HFF-Myc (cell line): ENCODE measurements at regions not wholly inside any gene's neighbourhood (a gene's known extent, or its start where the extent isn't known, plus 50 kb on each side); places are given as distances from the start of the nearest gene placed in this dataset.

Experiments used
- DNase-seq: peaks from one replicate; pipeline ENCODE4 v3.0.0-alpha.2; 2011; ENCODE audit warnings: low read depth; ENCODE audit errors: extremely low read depth
- H3K4me3 ChIP-seq: replicated peaks from 2 replicates; pipeline ENCODE4 v1.5.1; 2011; ENCODE audit warnings: low read depth, mild to moderate bottlenecking, control low read depth, low read length
- TF ChIP-seq, protein P1 (sequence below): IDR thresholded peaks from 2 replicates; pipeline ENCODE4 v1.5.1; 2012; ENCODE audit warnings: mild to moderate bottlenecking, low read depth, low read length, control low read depth; ENCODE audit errors: missing control alignments

DNA sequence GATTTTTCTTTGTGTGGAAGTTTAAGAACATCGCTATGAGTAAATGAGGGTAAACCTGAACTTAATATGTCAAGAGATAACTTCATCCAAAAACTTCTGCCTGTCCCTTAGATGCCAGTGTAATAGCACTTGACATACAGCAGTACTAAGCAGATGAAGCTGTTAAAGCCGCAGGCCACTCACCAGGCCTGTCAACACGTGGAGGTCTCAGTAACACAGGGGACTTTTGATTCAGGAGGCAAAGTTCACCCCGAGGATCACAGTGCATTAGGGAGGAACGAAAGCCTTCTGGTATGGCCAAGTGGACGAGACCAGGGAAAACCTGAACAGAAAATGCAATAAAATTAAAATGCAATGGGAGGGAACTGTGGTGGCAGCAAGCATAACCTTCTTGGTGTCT, 235.7 kb downstream of the CHD9NB start:
- TF ChIP-seq, protein P1, sequence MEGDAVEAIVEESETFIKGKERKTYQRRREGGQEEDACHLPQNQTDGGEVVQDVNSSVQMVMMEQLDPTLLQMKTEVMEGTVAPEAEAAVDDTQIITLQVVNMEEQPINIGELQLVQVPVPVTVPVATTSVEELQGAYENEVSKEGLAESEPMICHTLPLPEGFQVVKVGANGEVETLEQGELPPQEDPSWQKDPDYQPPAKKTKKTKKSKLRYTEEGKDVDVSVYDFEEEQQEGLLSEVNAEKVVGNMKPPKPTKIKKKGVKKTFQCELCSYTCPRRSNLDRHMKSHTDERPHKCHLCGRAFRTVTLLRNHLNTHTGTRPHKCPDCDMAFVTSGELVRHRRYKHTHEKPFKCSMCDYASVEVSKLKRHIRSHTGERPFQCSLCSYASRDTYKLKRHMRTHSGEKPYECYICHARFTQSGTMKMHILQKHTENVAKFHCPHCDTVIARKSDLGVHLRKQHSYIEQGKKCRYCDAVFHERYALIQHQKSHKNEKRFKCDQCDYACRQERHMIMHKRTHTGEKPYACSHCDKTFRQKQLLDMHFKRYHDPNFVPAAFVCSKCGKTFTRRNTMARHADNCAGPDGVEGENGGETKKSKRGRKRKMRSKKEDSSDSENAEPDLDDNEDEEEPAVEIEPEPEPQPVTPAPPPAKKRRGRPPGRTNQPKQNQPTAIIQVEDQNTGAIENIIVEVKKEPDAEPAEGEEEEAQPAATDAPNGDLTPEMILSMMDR, result no peak
- no peak for DNase-seq
- H3K4me3 ChIP-seq, result no peak overlapping the region

DNA sequence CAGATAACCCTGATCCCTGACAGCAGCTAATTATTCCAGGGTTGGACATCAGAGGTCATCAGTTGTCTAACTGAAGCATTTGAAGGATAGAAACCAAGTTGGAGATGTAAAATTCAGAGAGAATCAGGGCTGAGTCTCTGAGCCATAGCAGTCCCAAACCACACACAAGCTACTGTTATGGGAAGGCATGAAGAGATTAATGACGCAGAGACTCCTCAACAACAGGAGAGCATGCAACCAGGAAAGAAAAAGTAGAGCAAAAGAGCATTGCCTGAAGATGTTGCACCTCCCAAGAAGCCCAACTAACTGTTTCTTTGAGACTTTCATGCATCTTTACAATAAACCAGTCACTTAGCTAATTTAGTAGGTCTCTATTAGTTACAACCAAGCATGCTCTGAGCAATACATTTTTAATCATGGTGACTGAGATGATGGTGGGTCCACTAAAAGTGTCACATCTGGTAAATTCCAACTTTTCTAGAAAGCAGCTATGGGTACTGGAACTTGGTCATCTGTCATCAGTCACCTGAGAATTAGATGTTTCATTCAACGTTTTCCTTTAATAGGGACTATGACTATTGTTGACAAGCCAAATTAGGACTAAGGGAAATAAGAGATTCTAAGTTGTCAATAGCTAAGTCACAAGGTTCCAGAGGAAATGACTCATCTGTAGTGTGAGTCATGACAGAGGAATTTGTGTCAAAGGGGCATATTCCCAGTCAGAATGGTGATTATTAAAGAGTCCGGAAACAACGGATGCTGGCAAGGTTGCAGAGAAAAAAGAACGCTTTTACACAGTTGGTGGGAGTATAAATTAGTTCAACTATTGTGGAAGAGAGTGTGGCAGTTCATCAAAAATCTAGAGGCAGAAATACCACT, 239.8 kb downstream of the CHD9NB start:
- peak; percentile 48 for DNase-seq
- no peak overlapping the region for H3K4me3 ChIP-seq
- TF ChIP-seq, protein P1, result no peak

DNA sequence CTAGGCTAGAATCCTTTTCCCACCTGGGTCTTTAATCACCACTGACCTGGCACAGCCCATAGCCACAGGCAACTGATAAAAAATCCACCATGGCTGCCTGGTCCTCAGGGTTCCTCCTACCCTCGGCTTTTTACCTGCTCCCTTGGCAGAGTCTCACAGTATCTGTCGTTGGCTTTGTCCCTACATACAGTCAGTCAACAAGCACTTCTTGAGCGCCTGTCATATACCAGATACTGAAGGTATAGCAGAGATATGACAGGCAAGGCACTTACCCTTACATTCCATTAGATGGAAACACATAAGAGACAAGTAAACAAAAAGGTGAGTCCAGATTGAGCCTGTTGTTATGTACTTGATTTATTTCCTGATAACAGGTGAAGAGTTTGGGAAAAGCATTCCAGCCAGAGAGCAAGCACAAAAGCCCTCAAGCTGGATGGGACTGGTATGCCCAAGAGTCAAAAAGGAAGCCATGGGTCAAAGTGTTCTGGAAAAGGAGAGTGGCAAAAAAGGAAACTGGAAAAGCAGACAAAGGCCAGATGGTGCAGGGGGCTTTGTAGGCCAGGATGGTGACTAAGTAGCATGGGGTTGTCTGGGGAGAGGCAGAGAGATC, 247.0 kb downstream of the CHD9NB start:
- DNase-seq, result no peak
- no peak overlapping the region for H3K4me3 ChIP-seq
- TF ChIP-seq, protein P1, result no peak

DNA sequence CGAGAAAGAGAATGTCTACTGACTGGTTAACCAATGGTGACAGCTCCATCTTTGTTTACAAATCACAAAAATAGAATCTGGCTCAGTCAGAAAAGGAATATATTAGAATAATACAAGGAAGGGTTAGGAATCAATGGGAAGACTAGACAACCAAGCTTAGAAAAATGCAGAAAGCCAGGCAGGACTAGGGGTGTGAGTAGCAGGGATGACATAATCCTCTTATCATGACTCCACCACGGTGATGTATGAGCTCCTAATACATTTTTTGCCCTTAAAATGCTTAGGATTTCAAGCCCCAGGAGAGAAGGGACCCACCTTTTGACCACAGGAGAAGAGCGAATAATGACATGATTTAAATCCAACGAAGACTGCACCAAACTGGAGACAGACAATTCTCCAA, 252.3 kb downstream of the CHD9NB start:
- no peak for DNase-seq
- TF ChIP-seq, protein P1, result no peak
- no peak overlapping the region for H3K4me3 ChIP-seq

DNA sequence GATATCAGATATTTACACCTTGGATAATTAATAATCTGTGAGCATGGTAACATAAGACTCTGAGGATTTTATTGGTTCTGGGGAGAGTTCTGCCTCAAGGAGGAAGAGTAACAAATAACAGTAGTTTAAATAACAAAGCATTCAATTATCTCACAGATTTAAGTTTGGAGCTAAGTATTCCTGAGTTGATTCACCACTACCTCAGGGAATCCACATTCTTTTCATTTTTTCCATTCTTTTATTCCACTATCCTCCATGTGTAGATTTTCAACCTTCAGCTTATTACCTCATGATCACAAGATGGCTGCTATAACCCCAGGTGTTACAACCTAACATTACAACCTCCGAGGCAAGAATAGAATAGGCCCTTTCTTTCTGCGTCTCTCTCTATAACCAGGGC, 252.2 kb upstream of the TOX3 start:
- TF ChIP-seq, protein P1, result no peak
- no peak overlapping the region for H3K4me3 ChIP-seq
- DNase-seq, result no peak

DNA sequence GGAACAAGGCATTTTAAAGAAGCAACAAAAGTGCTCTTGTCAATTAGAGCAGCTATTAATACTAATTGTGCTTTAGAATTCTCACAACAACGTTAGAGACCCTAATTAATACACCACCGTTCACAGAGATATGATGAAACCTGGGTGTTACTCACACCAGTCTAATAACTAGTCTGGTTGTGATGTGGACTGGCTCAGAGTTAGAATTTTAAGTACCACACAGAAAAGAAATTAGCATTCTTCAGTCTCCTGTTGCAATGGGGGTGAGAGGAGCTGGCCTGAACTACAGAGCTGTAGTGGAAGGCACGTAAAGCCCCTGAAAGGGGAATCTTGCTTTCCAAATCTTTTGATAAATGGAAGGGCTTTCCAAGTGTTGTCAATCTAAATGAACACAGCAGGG, 240.8 kb upstream of the TOX3 start:
- TF ChIP-seq, protein P1, result no peak
- H3K4me3 ChIP-seq, result no peak overlapping the region
- DNase-seq, result no peak
